Ishikawa (cell line): ENCODE measurements at regions not wholly inside any gene's neighbourhood (a gene's known extent, or its start where the extent isn't known, plus 50 kb on each side); places are given as distances from the start of the nearest gene placed in this dataset.

ENCODE experiments used
- CEBPB ChIP-seq: IDR thresholded peaks from 2 replicates; pipeline ENCODE4 v1.6.1; 2012
- CREB1 ChIP-seq: IDR thresholded peaks from 2 replicates; pipeline ENCODE4 v1.6.1; 2012; ENCODE audit warnings: low read depth
- EGR1 ChIP-seq: IDR thresholded peaks from 2 replicates; pipeline ENCODE4 v1.6.1; 2012
- EP300 ChIP-seq: IDR thresholded peaks from 2 replicates; pipeline ENCODE4 v1.6.1; 2012; ENCODE audit warnings: borderline replicate concordance
- FOXM1 ChIP-seq: IDR thresholded peaks from 2 replicates; pipeline ENCODE4 v1.6.1; 2012; ENCODE audit warnings: low read depth, borderline replicate concordance
- NFIC ChIP-seq: IDR thresholded peaks from 2 replicates; pipeline ENCODE4 v1.6.1; 2012
- RAD21 ChIP-seq: IDR thresholded peaks from 2 replicates; pipeline ENCODE4 v1.6.1; 2012; ENCODE audit warnings: low read depth
- TAF1 ChIP-seq: IDR thresholded peaks from 2 replicates; pipeline ENCODE4 v1.6.1; 2012; ENCODE audit warnings: low read depth, mild to moderate bottlenecking
- TCF12 ChIP-seq: IDR thresholded peaks from 2 replicates; pipeline ENCODE4 v1.6.1; 2012; ENCODE audit warnings: low read depth
- TEAD4 ChIP-seq: IDR thresholded peaks from 2 replicates; pipeline ENCODE4 v1.6.1; 2012
- YY1 ChIP-seq: IDR thresholded peaks from 2 replicates; pipeline ENCODE4 v1.6.1; 2012; ENCODE audit warnings: low read depth
- ZBTB7A ChIP-seq: IDR thresholded peaks from 2 replicates; pipeline ENCODE4 v1.6.1; 2012; ENCODE audit warnings: low read depth
- TF ChIP-seq, protein P1 (sequence below): IDR thresholded peaks from 2 replicates; pipeline ENCODE4 v1.6.1; 2012
- TF ChIP-seq, protein P2 (sequence below): IDR thresholded peaks from 2 replicates; pipeline ENCODE4 v1.6.1; 2012
- TF ChIP-seq, protein P3 (sequence below): IDR thresholded peaks from 2 replicates; pipeline ENCODE4 v1.6.1; 2012; ENCODE audit warnings: low read depth, mild to moderate bottlenecking

DNA sequence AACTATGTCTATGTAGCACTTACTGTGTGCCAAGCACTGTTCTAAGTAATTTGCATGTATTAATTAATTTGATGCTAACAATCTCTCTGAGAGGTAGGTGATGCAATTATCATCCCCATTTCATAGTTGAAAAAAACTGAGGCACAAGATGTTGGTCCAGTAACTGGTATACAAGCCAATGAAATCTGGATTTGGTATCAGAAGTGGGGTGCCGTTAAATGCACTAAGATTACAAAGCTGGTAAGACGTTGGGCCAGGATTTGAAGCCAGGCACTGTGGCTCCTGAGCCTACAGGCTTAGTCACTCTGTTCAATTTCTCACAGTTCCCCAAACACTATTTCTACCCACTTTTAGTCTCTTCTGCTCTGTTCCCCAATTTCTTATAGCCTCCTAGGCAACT, 70.4 kb upstream of the CACNA1A start:
- TF ChIP-seq CEBPB (no peak), TEAD4 (no peak), EGR1 (no peak), YY1 (no peak), RAD21 (no peak), TAF1 (no peak), CREB1 (no peak), EP300 (no peak), ZBTB7A (no peak), NFIC (no peak)
- TF ChIP-seq, protein P1, sequence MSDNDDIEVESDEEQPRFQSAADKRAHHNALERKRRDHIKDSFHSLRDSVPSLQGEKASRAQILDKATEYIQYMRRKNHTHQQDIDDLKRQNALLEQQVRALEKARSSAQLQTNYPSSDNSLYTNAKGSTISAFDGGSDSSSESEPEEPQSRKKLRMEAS = no peak
- TF ChIP-seq, protein P2, sequence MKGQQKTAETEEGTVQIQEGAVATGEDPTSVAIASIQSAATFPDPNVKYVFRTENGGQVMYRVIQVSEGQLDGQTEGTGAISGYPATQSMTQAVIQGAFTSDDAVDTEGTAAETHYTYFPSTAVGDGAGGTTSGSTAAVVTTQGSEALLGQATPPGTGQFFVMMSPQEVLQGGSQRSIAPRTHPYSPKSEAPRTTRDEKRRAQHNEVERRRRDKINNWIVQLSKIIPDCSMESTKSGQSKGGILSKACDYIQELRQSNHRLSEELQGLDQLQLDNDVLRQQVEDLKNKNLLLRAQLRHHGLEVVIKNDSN = no peak

DNA sequence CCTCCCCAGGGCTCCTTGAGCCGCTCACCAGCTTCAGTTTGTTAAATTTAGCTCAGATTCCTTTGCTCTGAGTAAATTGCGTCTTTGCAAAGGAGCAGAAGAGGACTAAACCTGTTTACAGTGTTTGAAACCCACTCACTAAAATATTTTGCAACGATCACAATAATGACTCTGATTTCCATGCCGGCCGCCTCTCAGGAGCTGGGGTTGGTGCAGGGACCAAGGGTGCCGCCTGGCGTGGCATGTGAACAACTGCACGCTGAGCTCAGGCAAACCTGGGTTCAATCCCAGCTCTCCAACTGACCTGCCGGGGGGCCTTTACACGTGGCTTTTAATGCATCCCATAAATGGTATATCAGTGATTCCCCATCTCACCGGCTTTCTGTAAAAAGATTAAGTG, 68.7 kb upstream of the CACNA1A start:
- TF ChIP-seq, protein P1 = no peak
- no peak for TF ChIP-seq EGR1
- TF ChIP-seq RAD21 = peak; percentile 56
- TF ChIP-seq TAF1 = no peak

DNA sequence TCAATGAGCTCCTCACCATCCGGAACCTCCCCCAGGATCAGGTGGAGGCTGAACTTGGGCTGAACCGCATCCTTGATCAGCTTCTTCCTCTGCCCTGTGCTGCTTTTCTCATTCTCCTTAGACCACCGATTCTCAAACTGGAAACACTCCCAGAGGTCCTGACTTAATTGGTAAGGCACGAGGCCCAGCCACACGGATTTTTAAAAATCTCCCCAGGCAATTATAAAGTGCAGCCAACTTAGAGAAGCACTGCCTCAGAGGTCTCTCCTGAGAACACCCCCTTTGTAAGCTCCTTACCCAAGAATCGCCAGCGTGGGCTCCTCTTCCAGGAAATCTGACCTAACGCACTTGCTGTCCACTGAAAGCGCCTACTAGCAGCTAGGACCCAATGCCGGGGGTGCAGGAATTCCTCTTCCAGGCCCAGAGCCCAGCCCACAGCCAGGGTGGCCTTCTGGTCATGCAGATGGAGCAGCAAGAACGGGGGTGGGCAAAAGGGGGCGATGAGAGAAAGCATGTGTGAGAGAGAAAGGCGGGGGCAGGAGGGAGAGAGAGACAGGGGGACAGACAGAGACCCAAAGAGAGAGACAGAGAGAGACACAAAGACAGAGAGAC, 66.9 kb upstream of the CACNA1A start:
- TF ChIP-seq ZBTB7A (no peak), TAF1 (no peak), EGR1 (no peak), TCF12 (no peak), RAD21 (no peak), FOXM1 (no peak), TEAD4 (no peak), CEBPB (no peak), CREB1 (no peak), NFIC (no peak), YY1 (no peak), EP300 (no peak)
- TF ChIP-seq, protein P2 = no peak
- TF ChIP-seq, protein P3, sequence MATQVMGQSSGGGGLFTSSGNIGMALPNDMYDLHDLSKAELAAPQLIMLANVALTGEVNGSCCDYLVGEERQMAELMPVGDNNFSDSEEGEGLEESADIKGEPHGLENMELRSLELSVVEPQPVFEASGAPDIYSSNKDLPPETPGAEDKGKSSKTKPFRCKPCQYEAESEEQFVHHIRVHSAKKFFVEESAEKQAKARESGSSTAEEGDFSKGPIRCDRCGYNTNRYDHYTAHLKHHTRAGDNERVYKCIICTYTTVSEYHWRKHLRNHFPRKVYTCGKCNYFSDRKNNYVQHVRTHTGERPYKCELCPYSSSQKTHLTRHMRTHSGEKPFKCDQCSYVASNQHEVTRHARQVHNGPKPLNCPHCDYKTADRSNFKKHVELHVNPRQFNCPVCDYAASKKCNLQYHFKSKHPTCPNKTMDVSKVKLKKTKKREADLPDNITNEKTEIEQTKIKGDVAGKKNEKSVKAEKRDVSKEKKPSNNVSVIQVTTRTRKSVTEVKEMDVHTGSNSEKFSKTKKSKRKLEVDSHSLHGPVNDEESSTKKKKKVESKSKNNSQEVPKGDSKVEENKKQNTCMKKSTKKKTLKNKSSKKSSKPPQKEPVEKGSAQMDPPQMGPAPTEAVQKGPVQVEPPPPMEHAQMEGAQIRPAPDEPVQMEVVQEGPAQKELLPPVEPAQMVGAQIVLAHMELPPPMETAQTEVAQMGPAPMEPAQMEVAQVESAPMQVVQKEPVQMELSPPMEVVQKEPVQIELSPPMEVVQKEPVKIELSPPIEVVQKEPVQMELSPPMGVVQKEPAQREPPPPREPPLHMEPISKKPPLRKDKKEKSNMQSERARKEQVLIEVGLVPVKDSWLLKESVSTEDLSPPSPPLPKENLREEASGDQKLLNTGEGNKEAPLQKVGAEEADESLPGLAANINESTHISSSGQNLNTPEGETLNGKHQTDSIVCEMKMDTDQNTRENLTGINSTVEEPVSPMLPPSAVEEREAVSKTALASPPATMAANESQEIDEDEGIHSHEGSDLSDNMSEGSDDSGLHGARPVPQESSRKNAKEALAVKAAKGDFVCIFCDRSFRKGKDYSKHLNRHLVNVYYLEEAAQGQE = no peak
- TF ChIP-seq, protein P1 = no peak

DNA sequence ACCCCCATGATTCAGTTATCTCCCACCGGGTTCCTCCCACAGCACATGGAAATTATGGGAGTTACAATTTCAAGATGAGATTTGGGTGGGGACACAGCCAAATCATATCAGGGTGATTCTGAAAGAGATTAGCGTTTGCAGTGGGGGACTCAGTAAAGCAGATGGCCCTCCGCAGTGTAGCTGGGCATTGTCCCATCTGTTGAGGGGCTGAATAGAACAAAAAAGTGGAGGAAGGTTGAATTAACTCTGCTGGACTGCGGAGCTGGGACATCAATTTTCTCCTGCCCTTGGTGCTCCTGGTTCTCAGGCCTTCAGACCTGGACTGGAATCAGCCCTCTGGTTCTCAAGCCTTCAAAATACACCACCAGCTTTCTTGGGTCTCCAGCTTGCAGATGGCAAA, 55.2 kb upstream of the CACNA1A start:
- TF ChIP-seq, protein P3 = no peak

DNA sequence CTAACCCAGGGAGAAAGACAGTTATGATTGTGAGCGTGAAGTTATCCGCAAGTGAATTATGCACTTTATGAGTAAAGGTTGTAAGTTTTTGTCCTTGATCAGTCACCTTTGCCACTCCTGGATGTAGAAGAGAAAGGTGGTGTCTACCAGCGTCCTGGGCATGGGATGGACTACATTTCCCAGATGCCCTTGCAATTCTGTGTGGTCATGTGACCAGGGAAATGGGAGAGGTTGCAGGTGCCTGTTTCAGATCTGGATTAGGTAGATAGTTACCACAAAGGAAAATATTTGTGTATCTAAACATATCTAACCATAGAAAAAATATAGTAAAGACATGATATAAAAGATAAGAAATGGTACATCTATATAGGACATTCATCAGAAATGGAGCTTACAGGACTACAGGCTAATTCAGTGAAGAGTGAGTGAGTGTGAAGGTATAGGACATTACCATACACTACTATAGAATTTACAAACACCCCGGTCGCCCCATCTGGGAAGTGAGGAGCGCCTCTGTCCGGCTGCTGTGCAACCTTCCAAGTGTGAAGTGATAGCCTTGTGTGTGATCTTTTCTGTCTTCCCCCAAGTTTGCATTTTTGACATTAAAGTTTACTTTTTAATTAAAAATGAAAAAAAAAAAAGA, 51.6 kb upstream of the CACNA1A start:
- TF ChIP-seq, protein P2 = peak; percentile 92
- TF ChIP-seq RAD21 = no peak

DNA sequence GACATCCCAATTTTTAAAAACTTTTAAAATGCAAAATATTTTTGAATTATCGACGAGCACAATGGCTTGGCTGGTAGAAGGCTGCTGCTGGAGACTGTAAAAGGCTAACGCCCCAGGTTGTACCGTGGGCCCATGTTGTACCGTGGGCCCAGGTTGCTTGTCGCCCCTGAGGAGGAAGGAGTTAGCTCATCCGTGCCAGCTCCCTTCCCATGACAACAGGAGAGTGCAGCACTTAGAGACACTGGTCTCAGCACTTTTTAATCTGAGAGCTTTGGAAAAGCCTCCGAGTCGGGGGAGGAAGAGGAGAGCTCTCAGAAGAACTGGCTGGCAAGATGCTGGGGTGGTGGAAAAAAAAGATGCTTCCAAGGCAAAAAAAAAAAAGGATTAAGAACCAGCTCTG, 50.3 kb upstream of the CACNA1A start:
- TF ChIP-seq TEAD4 (no peak), EGR1 (no peak), EP300 (no peak), ZBTB7A (no peak), CREB1 (no peak), TAF1 (no peak), NFIC (no peak), RAD21 (no peak), TCF12 (no peak), YY1 (no peak), CEBPB (no peak), FOXM1 (no peak)
- TF ChIP-seq, protein P2 = no peak
- TF ChIP-seq, protein P3 = no peak
- TF ChIP-seq, protein P1 = no peak
